ENCODE measurements at regions not wholly inside any gene's neighbourhood (a gene's known extent, or its start where the extent isn't known, plus 50 kb on each side); places are given as distances from the start of the nearest gene placed in this dataset.
A peak's percentile ranks its signal among the peaks of the same experiment; 100 is the strongest.

DNA sequence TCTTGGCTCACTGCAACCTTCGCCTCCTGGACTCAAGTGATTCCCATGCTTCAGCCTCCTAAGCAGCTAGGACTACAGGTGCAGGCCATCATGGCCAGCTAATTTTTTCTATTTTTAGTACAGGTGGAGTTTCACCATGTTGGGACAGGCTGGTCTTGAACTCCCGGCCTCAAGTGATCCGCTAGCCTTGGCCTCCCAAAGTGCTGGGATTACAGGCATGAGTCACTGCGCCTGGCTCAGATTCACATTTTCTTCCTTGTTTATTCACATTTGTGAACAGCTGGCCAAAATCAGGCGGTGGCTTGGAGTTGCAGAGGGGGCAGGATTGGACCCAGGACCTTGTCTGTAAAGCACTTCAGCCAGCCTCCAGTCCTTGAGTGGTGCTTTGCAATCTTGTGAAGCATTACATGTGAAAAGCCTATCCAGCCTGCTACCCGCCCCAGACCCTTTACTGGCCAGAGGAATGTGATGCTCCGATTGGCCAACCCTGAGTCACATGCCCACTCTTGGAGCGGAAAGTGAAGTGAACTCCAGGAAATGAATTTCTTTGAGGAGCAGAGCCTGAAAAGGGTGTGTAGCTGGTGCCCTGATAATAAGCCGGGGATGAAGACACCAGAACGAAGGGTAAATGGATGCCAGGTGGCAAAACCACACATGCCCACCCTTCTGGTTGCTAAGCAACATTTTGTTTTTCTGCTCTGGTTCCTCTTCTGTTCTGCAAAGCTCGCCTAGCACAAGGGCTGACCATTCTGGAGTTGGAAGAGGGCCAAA lies 62.6 kb upstream of the PTPRJ start:
- peak; percentile 85 for DNase-seq (ENCODE audit: low read depth, low spot score)
- ATAC-seq, result peak; percentile 96
- Histone ChIP-seq H3K9me2 (ENCODE audit: insufficient read depth) (no peaks in the 10 kb centered on the region), H3K9ac (ENCODE audit: low read length) (peak overlapping the region; percentile 11; the same call in 1 of the 2 replicates), H3K4me3 (replicated peaks in 1 of 2; ENCODE audit: low read depth in 1 of 2, low read length in 2 of 2) (peak overlapping the region; percentile 7 to 32), H4K20me1 (ENCODE audit: insufficient read depth) (no peaks in the 10 kb centered on the region), H3K27me3 (ENCODE audit: insufficient read depth, low read length) (no peaks in the 10 kb centered on the region), H3K9me3 (ENCODE audit: control insufficient read depth in 1 of 2, insufficient read depth in 1 of 2, low read depth in 1 of 2, low read length in 2 of 2) (no peaks in the 10 kb centered on the region), H3K36me3 (ENCODE audit: control insufficient read depth in 1 of 2, insufficient read depth in 2 of 2, low read length in 2 of 2) (no peaks in the 10 kb centered on the region), H3K4me1 (ENCODE audit: control insufficient read depth in 1 of 2, insufficient read depth in 2 of 2, low read length in 2 of 2) (peaks cover 25 to 35% of the 10 kb centered on the region in 2 experiments), H3K4me2 (ENCODE audit: low read length) (peak overlapping the region; percentile 61), H3K79me2 (ENCODE audit: insufficient read depth, low read length) (no peaks in the 10 kb centered on the region), H3K27ac (ENCODE audit: low read depth, low read length) (peak overlapping the region; percentile 50), H2AFZ (ENCODE audit: low read depth, low read length, poor library complexity, severe bottlenecking) (peak overlapping the region; percentile 78)
- POLR2A ChIA-PET, result interaction anchor here (1.3 to 1.6 kb wide), 2 partner anchors 10 to 14 kb away, joined by 5 to 9 read pairs; no protein-coding TSS in a partner anchor
- intact Hi-C loops (cut with micrococcal nuclease), result no loop called here
- CTCF ChIA-PET, result no interaction called here
- RAD21 ChIA-PET (ENCODE audit: low non-redundant PET in 1 of 2, low total read pairs in 2 of 2, uncharacterized antibody in 2 of 2, unreplicated experiment in 2 of 2), result no interaction called here
- no TSS peak for BruUV-seq (replicated peaks)
- TF ChIP-seq CBX3 (IDR thresholded peaks at IDR 0.05; ENCODE audit: low read depth) (no peak), POLR2AphosphoS5 (IDR thresholded peaks at IDR 0.05; ENCODE audit: low read depth, low read length) (peak; percentile 50; the same call in 1 of the 2 replicates), SP1 (IDR thresholded peaks at IDR 0.05; ENCODE audit: low read depth) (peak; percentile 45; the same call in 1 of the 2 replicates), EZH2phosphoT487 (IDR thresholded peaks at IDR 0.05; ENCODE audit: borderline replicate concordance) (no peak), RAD21 (IDR thresholded peaks at IDR 0.05; ENCODE audit: low read depth) (no peak)
- TF ChIP-seq, protein P1, sequence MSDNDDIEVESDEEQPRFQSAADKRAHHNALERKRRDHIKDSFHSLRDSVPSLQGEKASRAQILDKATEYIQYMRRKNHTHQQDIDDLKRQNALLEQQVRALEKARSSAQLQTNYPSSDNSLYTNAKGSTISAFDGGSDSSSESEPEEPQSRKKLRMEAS (IDR thresholded peaks at IDR 0.05), result peak; percentile 43; the same call in 1 of the 2 replicates

DNA sequence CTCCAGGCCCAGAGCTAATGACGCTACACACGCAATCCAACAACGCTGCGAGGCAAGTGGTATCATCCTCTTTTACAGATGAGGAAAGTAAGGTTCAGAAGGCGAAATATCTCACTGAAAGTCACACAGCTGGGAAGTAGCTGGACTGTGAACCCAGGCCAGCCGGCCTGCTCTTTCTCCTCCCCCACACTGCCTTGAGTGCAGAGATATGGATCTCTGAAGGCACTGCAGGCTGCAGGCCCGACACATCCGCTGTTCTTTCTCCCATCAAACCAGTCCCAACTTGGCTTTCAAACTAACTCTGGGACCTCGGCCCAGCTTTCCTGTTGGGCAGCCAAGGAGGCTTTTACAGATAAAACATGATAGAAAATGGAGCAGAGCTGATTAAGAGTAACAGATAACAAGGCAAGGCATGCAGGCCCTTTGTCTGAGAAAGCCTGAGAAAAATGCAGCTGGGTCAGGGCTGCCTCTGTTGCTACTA lies 64.0 kb upstream of the PTPRJ start:
- H3K9ac ChIP-seq (ENCODE audit: low read length), result no peak overlapping the region
- DNase-seq (ENCODE audit: low read depth, low spot score) (no peak), ATAC-seq (no peak)
- ChIA-PET POLR2A (no interaction called here), RAD21 (ENCODE audit: low non-redundant PET in 1 of 2, low total read pairs in 2 of 2, uncharacterized antibody in 2 of 2, unreplicated experiment in 2 of 2) (no interaction called here), CTCF (no interaction called here)
- no peak overlapping the region for H3K4me3 ChIP-seq (replicated peaks in 1 of 2; ENCODE audit: low read depth in 1 of 2, low read length in 2 of 2)
- no peaks in the 10 kb centered on the region for H4K20me1 ChIP-seq (ENCODE audit: insufficient read depth)
- no peaks in the 10 kb centered on the region for H3K9me2 ChIP-seq (ENCODE audit: insufficient read depth)
- no TSS peak for BruUV-seq (replicated peaks)
- peaks cover 25 to 35% of the 10 kb centered on the region in 2 experiments for H3K4me1 ChIP-seq (ENCODE audit: control insufficient read depth in 1 of 2, insufficient read depth in 2 of 2, low read length in 2 of 2)
- H3K9me3 ChIP-seq (ENCODE audit: control insufficient read depth in 1 of 2, insufficient read depth in 1 of 2, low read depth in 1 of 2, low read length in 2 of 2), result no peaks in the 10 kb centered on the region
- H3K27me3 ChIP-seq (ENCODE audit: insufficient read depth, low read length), result no peaks in the 10 kb centered on the region
- TF ChIP-seq JUND (IDR thresholded peaks at IDR 0.05) (no peak), EZH2phosphoT487 (IDR thresholded peaks at IDR 0.05; ENCODE audit: borderline replicate concordance) (no peak), EZH2 (IDR thresholded peaks at IDR 0.05) (no peak), ELF1 (IDR thresholded peaks at IDR 0.05; ENCODE audit: borderline replicate concordance, low read depth) (no peak), SRF (IDR thresholded peaks at IDR 0.05; ENCODE audit: low read depth) (no peak), EGR1 (IDR thresholded peaks at IDR 0.05; ENCODE audit: low read depth) (no peak)
- TF ChIP-seq, protein P2, sequence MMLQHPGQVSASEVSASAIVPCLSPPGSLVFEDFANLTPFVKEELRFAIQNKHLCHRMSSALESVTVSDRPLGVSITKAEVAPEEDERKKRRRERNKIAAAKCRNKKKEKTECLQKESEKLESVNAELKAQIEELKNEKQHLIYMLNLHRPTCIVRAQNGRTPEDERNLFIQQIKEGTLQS (IDR thresholded peaks at IDR 0.05), result no peak
- no peaks in the 10 kb centered on the region for H3K79me2 ChIP-seq (ENCODE audit: insufficient read depth, low read length)
- intact Hi-C loops (cut with micrococcal nuclease), result no loop called here
- H3K4me2 ChIP-seq (ENCODE audit: low read length), result no peak overlapping the region
- H3K27ac ChIP-seq (ENCODE audit: low read depth, low read length), result no peak overlapping the region
- H3K36me3 ChIP-seq (ENCODE audit: control insufficient read depth in 1 of 2, insufficient read depth in 2 of 2, low read length in 2 of 2), result no peaks in the 10 kb centered on the region
- H2AFZ ChIP-seq (ENCODE audit: low read depth, low read length, poor library complexity, severe bottlenecking), result no peak overlapping the region
